HCT116 (cell line): ENCODE measurements at regions not wholly inside any gene's neighbourhood (a gene's known extent, or its start where the extent isn't known, plus 50 kb on each side); places are given as distances from the start of the nearest gene placed in this dataset.

Experiments
- ATAC-seq: fragments of 200-7000 bp; cut with Tn5 transposase; 2 replicates; pipeline ENCODE4 v1.9.1; 2020; ENCODE audit warnings: mild to moderate bottlenecking, moderate library complexity
- BruUV-seq: library from RNA; stranded (reverse); fragments of 400-500 nt; replicated peaks from 2 replicates; lab custom pipeline; 2021; lab: Mats Ljungman, UMichigan
- CTCF ChIA-PET: fragments of 300-600 bp; sonication (Branson Sonifier 250); formaldehyde crosslinking; loops from one replicate; lab custom pipeline; 2021; ENCODE audit warnings: antibody characterized with exemption; lab: Charles Lee
- POLR2A ChIA-PET: fragments of 300-600, 350-600 bp; sonication (Branson Sonifier 250); formaldehyde crosslinking; loops from one replicate; lab custom pipeline; 2021; ENCODE audit warnings: antibody characterized with exemption; lab: Charles Lee
- RAD21 ChIA-PET, 2 experiments: fragments of 300-600 bp; sonication (Branson Sonifier 250); formaldehyde crosslinking; loops; one replicate each; lab custom pipeline; 2023; ENCODE audit warnings: low total read pairs in 2 of 2; ENCODE audit not compliant: uncharacterized antibody in 2 of 2, unreplicated experiment in 2 of 2, low non-redundant PET in 1 of 2; lab: Charles Lee
- DNase-seq: peaks from one replicate; pipeline ENCODE4 v3.0.0-alpha.2; 2010; ENCODE audit warnings: low read depth, low spot score
- H2AFZ ChIP-seq: fragments of 200-600 bp; shearing (Covaris generic), sonication (generic); 2 replicates; pipeline ENCODE4 v1.6.1; 2017; ENCODE audit warnings: low read depth, mixed run types, mixed read lengths, antibody characterized with exemption, low read length; ENCODE audit not compliant: poor library complexity, severe bottlenecking
- H3K27ac ChIP-seq: 2 replicates; pipeline ENCODE4 v1.5.1; 2012; ENCODE audit warnings: low read depth, low read length
- H3K27me3 ChIP-seq: fragments of 200-600 bp; sonication (generic); 2 replicates; pipeline ENCODE4 v1.6.1; 2016; ENCODE audit warnings: mixed run types, low read length, mixed read lengths; ENCODE audit not compliant: insufficient read depth
- H3K36me3 ChIP-seq, 2 experiments: fragments of 200-500 bp in 1 of 2; fragments of 200-600 bp in 1 of 2; sonication (Bioruptor generic) in 1 of 2; sonication (generic) in 1 of 2; 2 replicates each; pipeline versions ENCODE4 v1.5.1 to v1.6.1; 2014 to 2016; ENCODE audit warnings: low read length in 2 of 2, inconsistent platforms in 1 of 2, mixed read lengths in 1 of 2, mixed run types in 1 of 2; ENCODE audit not compliant: insufficient read depth in 2 of 2, control insufficient read depth in 1 of 2
- H3K4me1 ChIP-seq, 2 experiments: fragments of 200-600 bp in 1 of 2; sonication (generic) in 1 of 2; 2 replicates each; pipeline versions ENCODE4 v1.5.1 to v1.6.1; 2012 to 2017; ENCODE audit warnings: low read length in 2 of 2, inconsistent platforms in 1 of 2, mild to moderate bottlenecking in 1 of 2, mixed read lengths in 1 of 2, mixed run types in 1 of 2, moderate library complexity in 1 of 2; ENCODE audit not compliant: insufficient read depth in 2 of 2, control insufficient read depth in 1 of 2
- H3K4me2 ChIP-seq: fragments of 200-600 bp; sonication (generic); 2 replicates; pipeline ENCODE4 v1.6.1; 2017; ENCODE audit warnings: mixed run types, low read length, mixed read lengths
- H3K4me3 ChIP-seq, 2 experiments: fragments of 200-600 bp in 1 of 2; sonication (generic) in 1 of 2; replicated peaks in 1 of 2; 2 replicates each; pipeline ENCODE4 v1.5.1; 2011 to 2016; ENCODE audit warnings: low read length in 2 of 2, control low read depth in 1 of 2, low read depth in 1 of 2, mild to moderate bottlenecking in 1 of 2, mixed read lengths in 1 of 2, mixed run types in 1 of 2
- H3K79me2 ChIP-seq: fragments of 200-600 bp; sonication (generic); 2 replicates; pipeline ENCODE4 v1.6.1; 2017; ENCODE audit warnings: mild to moderate bottlenecking, mixed run types, low read length, moderate library complexity, mixed read lengths; ENCODE audit not compliant: insufficient read depth
- H3K9ac ChIP-seq: fragments of 200-600 bp; sonication (generic); 2 replicates; pipeline ENCODE4 v1.6.1; 2016; ENCODE audit warnings: low read length, mixed read lengths
- H3K9me2 ChIP-seq: fragments of 200-600 bp; sonication (generic), shearing (Covaris generic); 2 replicates; pipeline ENCODE4 v1.6.1; 2017; ENCODE audit warnings: mixed run types, mild to moderate bottlenecking, moderate library complexity; ENCODE audit not compliant: insufficient read depth
- H3K9me3 ChIP-seq, 2 experiments: fragments of 200-500 bp in 1 of 2; fragments of 200-600 bp in 1 of 2; sonication (Bioruptor generic) in 1 of 2; sonication (generic) in 1 of 2; 2 replicates each; pipeline ENCODE4 v1.6.1; 2014 to 2017; ENCODE audit warnings: low read length in 2 of 2, mixed read lengths in 2 of 2, inconsistent platforms in 1 of 2, low read depth in 1 of 2, mild to moderate bottlenecking in 1 of 2, mixed run types in 1 of 2, moderate library complexity in 1 of 2; ENCODE audit not compliant: control insufficient read depth in 1 of 2, insufficient read depth in 1 of 2
- H4K20me1 ChIP-seq: fragments of 200-600 bp; sonication (generic), shearing (Covaris generic); 2 replicates; pipeline ENCODE4 v1.6.1; 2017; ENCODE audit warnings: mixed run types, mild to moderate bottlenecking, moderate library complexity; ENCODE audit not compliant: insufficient read depth
- CEBPB ChIP-seq: IDR thresholded peaks from 2 replicates; pipeline ENCODE4 v1.6.1; 2012; ENCODE audit warnings: low read depth
- EGR1 ChIP-seq: IDR thresholded peaks from 2 replicates; pipeline ENCODE4 v1.6.1; 2012; ENCODE audit warnings: low read depth
- ELF1 ChIP-seq: IDR thresholded peaks from 2 replicates; pipeline ENCODE4 v1.6.1; 2012; ENCODE audit warnings: low read depth, borderline replicate concordance
- EZH2 ChIP-seq: fragments of 200-600 bp; sonication (generic); IDR thresholded peaks from 2 replicates; pipeline ENCODE4 v1.6.1; 2017; ENCODE audit warnings: antibody characterized with exemption, mixed run types
- JUND ChIP-seq: IDR thresholded peaks from 2 replicates; pipeline ENCODE4 v1.6.1; 2012
- RAD21 ChIP-seq: IDR thresholded peaks from 2 replicates; pipeline ENCODE4 v1.6.1; 2012; ENCODE audit warnings: low read depth, mild to moderate bottlenecking
- SIN3A ChIP-seq: IDR thresholded peaks from 2 replicates; pipeline ENCODE4 v1.6.1; 2012; ENCODE audit warnings: low read depth
- SP1 ChIP-seq: IDR thresholded peaks from 2 replicates; pipeline ENCODE4 v1.6.1; 2012; ENCODE audit warnings: low read depth
- TCF7L2 ChIP-seq: IDR thresholded peaks from 2 replicates; pipeline ENCODE4 v1.7.0; 2011; ENCODE audit warnings: borderline replicate concordance, inconsistent platforms; ENCODE audit not compliant: insufficient read depth, insufficient read length; ENCODE audit errors: extremely low read depth
- YY1 ChIP-seq: IDR thresholded peaks from 2 replicates; pipeline ENCODE4 v1.6.1; 2011; ENCODE audit warnings: low read length, low read depth, moderate library complexity, mild to moderate bottlenecking; ENCODE audit not compliant: insufficient replicate concordance; ENCODE audit errors: extremely low read depth
- ZFX ChIP-seq: fragments of 450-650 bp; IDR thresholded peaks from 2 replicates; pipeline ENCODE4 v1.6.1; 2017
- ZNF274 ChIP-seq: fragments of 200-500 bp; sonication (Bioruptor generic); IDR thresholded peaks from 2 replicates; pipeline ENCODE4 v1.6.1; 2014; ENCODE audit warnings: mild to moderate bottlenecking, low read depth, low read length, inconsistent platforms
- intact Hi-C: fragments of 100-400 bp; cut with micrococcal nuclease; formaldehyde crosslinking; loops from 2 replicates; pipeline ENCODE4 v1.10.0; 2022
- TF ChIP-seq, protein P1 (sequence below): IDR thresholded peaks from 2 replicates; pipeline ENCODE4 v1.6.1; 2012; ENCODE audit warnings: low read depth
- TF ChIP-seq, protein P2 (sequence below): IDR thresholded peaks from 2 replicates; pipeline ENCODE4 v1.6.1; 2012
- TF ChIP-seq, protein P3 (sequence below), 3 experiments: fragments of 200-600 bp in 1 of 3; sonication (generic) in 1 of 3; IDR thresholded peaks in 2 of 3; conservative IDR thresholded peaks in 1 of 3; 2 replicates each; pipeline ENCODE4 v1.5.1; 2012 to 2017; ENCODE audit warnings: low read depth in 2 of 3, low read length in 2 of 3, antibody characterized with exemption in 1 of 3, borderline replicate concordance in 1 of 3, control low read depth in 1 of 3, mild to moderate bottlenecking in 1 of 3, mixed read lengths in 1 of 3, mixed run types in 1 of 3, moderate library complexity in 1 of 3; ENCODE audit not compliant: insufficient read depth in 1 of 3

DNA sequence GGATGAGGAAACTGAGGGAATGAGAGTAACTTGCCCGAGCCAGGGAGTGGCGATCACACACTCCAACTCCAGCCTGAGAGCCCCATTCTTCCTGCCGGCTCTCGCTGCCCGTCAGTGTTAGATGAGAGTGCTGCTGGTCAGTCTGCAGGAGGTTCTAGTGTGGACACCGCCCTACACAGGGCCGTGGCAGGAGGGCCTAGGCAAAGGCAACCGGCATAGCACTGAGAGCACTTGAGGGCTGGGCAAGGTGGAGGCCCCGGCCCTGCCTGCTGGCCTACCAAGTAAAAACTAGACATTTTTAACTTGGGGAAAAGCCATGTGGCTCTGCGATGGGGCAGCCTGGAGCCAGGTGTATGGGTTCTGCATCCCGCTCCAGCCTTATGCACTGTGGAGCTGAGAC is 354.8 kb downstream of the SEC14L1 start:
- H3K27ac ChIP-seq = no peak overlapping the region
- CTCF ChIA-PET = interaction anchor here (1.0 to 2.4 kb wide), 4 partner anchors 65 to 165 kb away, joined by 3 to 22 read pairs (median 12); no protein-coding TSS in a partner anchor
- no peaks in the 10 kb centered on the region for H3K79me2 ChIP-seq
- no peak overlapping the region for H3K4me3 ChIP-seq
- H3K27me3 ChIP-seq = no peaks in the 10 kb centered on the region
- DNase-seq (no peak), ATAC-seq (no peak)
- no peaks in the 10 kb centered on the region for H3K9me2 ChIP-seq
- H3K9ac ChIP-seq = no peak overlapping the region
- H3K4me1 ChIP-seq = no peaks in the 10 kb centered on the region
- no peak for TF ChIP-seq EZH2
- no peak for TF ChIP-seq ZFX
- TF ChIP-seq ELF1 = no peak
- no peak for TF ChIP-seq ZNF274
- no peak for TF ChIP-seq TCF7L2
- TF ChIP-seq, protein P1, sequence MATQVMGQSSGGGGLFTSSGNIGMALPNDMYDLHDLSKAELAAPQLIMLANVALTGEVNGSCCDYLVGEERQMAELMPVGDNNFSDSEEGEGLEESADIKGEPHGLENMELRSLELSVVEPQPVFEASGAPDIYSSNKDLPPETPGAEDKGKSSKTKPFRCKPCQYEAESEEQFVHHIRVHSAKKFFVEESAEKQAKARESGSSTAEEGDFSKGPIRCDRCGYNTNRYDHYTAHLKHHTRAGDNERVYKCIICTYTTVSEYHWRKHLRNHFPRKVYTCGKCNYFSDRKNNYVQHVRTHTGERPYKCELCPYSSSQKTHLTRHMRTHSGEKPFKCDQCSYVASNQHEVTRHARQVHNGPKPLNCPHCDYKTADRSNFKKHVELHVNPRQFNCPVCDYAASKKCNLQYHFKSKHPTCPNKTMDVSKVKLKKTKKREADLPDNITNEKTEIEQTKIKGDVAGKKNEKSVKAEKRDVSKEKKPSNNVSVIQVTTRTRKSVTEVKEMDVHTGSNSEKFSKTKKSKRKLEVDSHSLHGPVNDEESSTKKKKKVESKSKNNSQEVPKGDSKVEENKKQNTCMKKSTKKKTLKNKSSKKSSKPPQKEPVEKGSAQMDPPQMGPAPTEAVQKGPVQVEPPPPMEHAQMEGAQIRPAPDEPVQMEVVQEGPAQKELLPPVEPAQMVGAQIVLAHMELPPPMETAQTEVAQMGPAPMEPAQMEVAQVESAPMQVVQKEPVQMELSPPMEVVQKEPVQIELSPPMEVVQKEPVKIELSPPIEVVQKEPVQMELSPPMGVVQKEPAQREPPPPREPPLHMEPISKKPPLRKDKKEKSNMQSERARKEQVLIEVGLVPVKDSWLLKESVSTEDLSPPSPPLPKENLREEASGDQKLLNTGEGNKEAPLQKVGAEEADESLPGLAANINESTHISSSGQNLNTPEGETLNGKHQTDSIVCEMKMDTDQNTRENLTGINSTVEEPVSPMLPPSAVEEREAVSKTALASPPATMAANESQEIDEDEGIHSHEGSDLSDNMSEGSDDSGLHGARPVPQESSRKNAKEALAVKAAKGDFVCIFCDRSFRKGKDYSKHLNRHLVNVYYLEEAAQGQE = no peak
- TF ChIP-seq SIN3A = no peak
- no peak for TF ChIP-seq YY1
- no peak for TF ChIP-seq JUND
- TF ChIP-seq, protein P2, sequence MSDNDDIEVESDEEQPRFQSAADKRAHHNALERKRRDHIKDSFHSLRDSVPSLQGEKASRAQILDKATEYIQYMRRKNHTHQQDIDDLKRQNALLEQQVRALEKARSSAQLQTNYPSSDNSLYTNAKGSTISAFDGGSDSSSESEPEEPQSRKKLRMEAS = no peak
- TF ChIP-seq CEBPB = no peak
- TF ChIP-seq EGR1 = no peak
- TF ChIP-seq RAD21 = no peak
- TF ChIP-seq, protein P3, sequence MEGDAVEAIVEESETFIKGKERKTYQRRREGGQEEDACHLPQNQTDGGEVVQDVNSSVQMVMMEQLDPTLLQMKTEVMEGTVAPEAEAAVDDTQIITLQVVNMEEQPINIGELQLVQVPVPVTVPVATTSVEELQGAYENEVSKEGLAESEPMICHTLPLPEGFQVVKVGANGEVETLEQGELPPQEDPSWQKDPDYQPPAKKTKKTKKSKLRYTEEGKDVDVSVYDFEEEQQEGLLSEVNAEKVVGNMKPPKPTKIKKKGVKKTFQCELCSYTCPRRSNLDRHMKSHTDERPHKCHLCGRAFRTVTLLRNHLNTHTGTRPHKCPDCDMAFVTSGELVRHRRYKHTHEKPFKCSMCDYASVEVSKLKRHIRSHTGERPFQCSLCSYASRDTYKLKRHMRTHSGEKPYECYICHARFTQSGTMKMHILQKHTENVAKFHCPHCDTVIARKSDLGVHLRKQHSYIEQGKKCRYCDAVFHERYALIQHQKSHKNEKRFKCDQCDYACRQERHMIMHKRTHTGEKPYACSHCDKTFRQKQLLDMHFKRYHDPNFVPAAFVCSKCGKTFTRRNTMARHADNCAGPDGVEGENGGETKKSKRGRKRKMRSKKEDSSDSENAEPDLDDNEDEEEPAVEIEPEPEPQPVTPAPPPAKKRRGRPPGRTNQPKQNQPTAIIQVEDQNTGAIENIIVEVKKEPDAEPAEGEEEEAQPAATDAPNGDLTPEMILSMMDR (IDR thresholded peaks at IDR 0.05 in 2 of 3, conservative IDR thresholded peaks at IDR 0.05 in 1 of 3; ENCODE audit: borderline replicate concordance in 1 of 3, insufficient read depth in 1 of 3, low read depth in 2 of 3, low read length in 2 of 3) = no peak
- no peak for TF ChIP-seq SP1
- no peaks in the 10 kb centered on the region for H4K20me1 ChIP-seq
- no peaks in the 10 kb centered on the region for H3K9me3 ChIP-seq
- intact Hi-C loops = loop anchor here (1.0 to 10.0 kb wide), 5 partner anchors 65 to 409 kb away; no protein-coding TSS in a partner anchor
- no peak overlapping the region for H2AFZ ChIP-seq
- no peak overlapping the region for H3K4me2 ChIP-seq
- RAD21 ChIA-PET = interaction anchor here (0.8 to 1.6 kb wide), 3 partner anchors 66 to 241 kb away, joined by 3 to 8 read pairs (median 4); no protein-coding TSS in a partner anchor
- peaks cover 21 to 24% of the 10 kb centered on the region in 2 experiments for H3K36me3 ChIP-seq
- POLR2A ChIA-PET = no interaction called here
- no TSS peak for BruUV-seq
